CD4-positive, alpha-beta T cell treated with Interleukin-17A for 1 hour (primary cell): ENCODE measurements at regions not wholly inside any gene's neighbourhood (a gene's known extent, or its start where the extent isn't known, plus 50 kb on each side); places are given as distances from the start of the nearest gene placed in this dataset.
"Not testable (repeated sequence)": the region's sequence is repeated elsewhere in the genome, so short reads cannot be mapped to it uniquely, and the experiment has no call there.

Source experiments
- DNase-seq: peaks from one replicate; pipeline ENCODE4 v3.0.0-alpha.2; 2020

GRCh38 chr2:43009448-43009847 is 217.0 kb downstream of the ZFP36L2 start:
- no peak for DNase-seq

- DNase-seq: no peak
Observed at GRCh38 chr2:43008388-43008787, 216.0 kb upstream of the HAAO start.

GRCh38 chr2:43007901-43008300 is 215.5 kb upstream of the HAAO start:
- no peak for DNase-seq

- no peak for DNase-seq
Observed at GRCh38 chr2:43006834-43007543, 214.6 kb upstream of the HAAO start.

- no peak for DNase-seq
Observed at GRCh38 chr2:43005975-43006833, 213.8 kb upstream of the HAAO start.

GRCh38 chr2:43005245-43005974 is 213.0 kb upstream of the HAAO start:
- DNase-seq: no peak

GRCh38 chr2:43004879-43005244 is 212.5 kb upstream of the HAAO start:
- no peak for DNase-seq

- DNase-seq: not testable (repeated sequence)
Observed at GRCh38 chr2:43004126-43004865, 211.9 kb upstream of the HAAO start.

- no peak for DNase-seq
Observed at GRCh38 chr2:43003702-43004101, 211.3 kb upstream of the HAAO start.

- no peak for DNase-seq
Observed at GRCh38 chr2:43001787-43002468, 209.5 kb upstream of the HAAO start.

GRCh38 chr2:43001055-43001378 is 208.6 kb upstream of the HAAO start:
- DNase-seq: no peak

GRCh38 chr2:43000242-43001054 is 208.1 kb upstream of the HAAO start:
- no peak for DNase-seq

- no peak for DNase-seq
Observed at GRCh38 chr2:42999856-43000241, 207.5 kb upstream of the HAAO start.

GRCh38 chr2:42999391-42999841 is 207.0 kb upstream of the HAAO start:
- DNase-seq: no peak

- no peak for DNase-seq
Observed at GRCh38 chr2:42998721-42999120, 206.3 kb upstream of the HAAO start.

- DNase-seq: no peak
Observed at GRCh38 chr2:42996528-42996927, 204.1 kb upstream of the HAAO start.

GRCh38 chr2:42995752-42996422 is 203.5 kb upstream of the HAAO start:
- DNase-seq: no peak

GRCh38 chr2:42989283-42990081 is 197.1 kb upstream of the HAAO start:
- not testable (repeated sequence) for DNase-seq

- not testable (repeated sequence) for DNase-seq
Observed at GRCh38 chr2:42988055-42988454, 195.7 kb upstream of the HAAO start.
